ENCODE measurements at regions not wholly inside any gene's neighbourhood (a gene's known extent, or its start where the extent isn't known, plus 50 kb on each side); places are given as distances from the start of the nearest gene placed in this dataset.

- H3K27ac ChIP-seq (ENCODE audit: low read depth, low read length), result no peak overlapping the region
- H3K9me3 ChIP-seq (ENCODE audit: low read depth, low read length), result no peaks in the 10 kb centered on the region
- TF ChIP-seq, protein P1, sequence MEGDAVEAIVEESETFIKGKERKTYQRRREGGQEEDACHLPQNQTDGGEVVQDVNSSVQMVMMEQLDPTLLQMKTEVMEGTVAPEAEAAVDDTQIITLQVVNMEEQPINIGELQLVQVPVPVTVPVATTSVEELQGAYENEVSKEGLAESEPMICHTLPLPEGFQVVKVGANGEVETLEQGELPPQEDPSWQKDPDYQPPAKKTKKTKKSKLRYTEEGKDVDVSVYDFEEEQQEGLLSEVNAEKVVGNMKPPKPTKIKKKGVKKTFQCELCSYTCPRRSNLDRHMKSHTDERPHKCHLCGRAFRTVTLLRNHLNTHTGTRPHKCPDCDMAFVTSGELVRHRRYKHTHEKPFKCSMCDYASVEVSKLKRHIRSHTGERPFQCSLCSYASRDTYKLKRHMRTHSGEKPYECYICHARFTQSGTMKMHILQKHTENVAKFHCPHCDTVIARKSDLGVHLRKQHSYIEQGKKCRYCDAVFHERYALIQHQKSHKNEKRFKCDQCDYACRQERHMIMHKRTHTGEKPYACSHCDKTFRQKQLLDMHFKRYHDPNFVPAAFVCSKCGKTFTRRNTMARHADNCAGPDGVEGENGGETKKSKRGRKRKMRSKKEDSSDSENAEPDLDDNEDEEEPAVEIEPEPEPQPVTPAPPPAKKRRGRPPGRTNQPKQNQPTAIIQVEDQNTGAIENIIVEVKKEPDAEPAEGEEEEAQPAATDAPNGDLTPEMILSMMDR (IDR thresholded peaks at IDR 0.05; ENCODE audit: extremely low read depth, low read depth, low read length), result no peak
These were observed 371.7 kb downstream of the DIPK2A start for GRCh38 chr3:144343343-144343742.

GRCh38 chr3:144343777-144344176 lies 372.2 kb downstream of the DIPK2A start:
- Histone ChIP-seq H3K27ac (ENCODE audit: low read depth, low read length) (no peak overlapping the region), H2AFZ (ENCODE audit: low read length) (no peak overlapping the region), H3K4me1 (ENCODE audit: insufficient read depth, low read length) (no peaks in the 10 kb centered on the region), H4K20me1 (ENCODE audit: insufficient read depth, low read length) (no peaks in the 10 kb centered on the region), H3K4me2 (ENCODE audit: insufficient read depth, low read length) (no peak overlapping the region), H3K27me3 (ENCODE audit: insufficient read depth, low read length) (no peaks in the 10 kb centered on the region), H3K9me3 (ENCODE audit: low read depth, low read length) (no peaks in the 10 kb centered on the region), H3K4me3 (ENCODE audit: insufficient read depth, low read length) (no peak overlapping the region), H3K79me2 (ENCODE audit: insufficient read depth, low read length) (no peaks in the 10 kb centered on the region), H3K36me3 (ENCODE audit: insufficient read depth, low read length) (no peaks in the 10 kb centered on the region)
- DNase-seq (ENCODE audit: insufficient read length, low spot score, missing footprints), result no peak
- TF ChIP-seq, protein P1 (IDR thresholded peaks at IDR 0.05; ENCODE audit: extremely low read depth, low read depth, low read length), result no peak

More at GRCh38 chr3:144343343-144343742, 371.7 kb downstream of the DIPK2A start:
- Histone ChIP-seq H3K36me3 (ENCODE audit: insufficient read depth, low read length) (no peaks in the 10 kb centered on the region), H3K27me3 (ENCODE audit: insufficient read depth, low read length) (no peaks in the 10 kb centered on the region), H3K79me2 (ENCODE audit: insufficient read depth, low read length) (no peaks in the 10 kb centered on the region), H3K4me1 (ENCODE audit: insufficient read depth, low read length) (no peaks in the 10 kb centered on the region), H3K4me2 (ENCODE audit: insufficient read depth, low read length) (no peak overlapping the region), H2AFZ (ENCODE audit: low read length) (no peak overlapping the region), H4K20me1 (ENCODE audit: insufficient read depth, low read length) (no peaks in the 10 kb centered on the region), H3K4me3 (ENCODE audit: insufficient read depth, low read length) (no peak overlapping the region)
- no peak for DNase-seq (ENCODE audit: insufficient read length, low spot score, missing footprints)

DNA sequence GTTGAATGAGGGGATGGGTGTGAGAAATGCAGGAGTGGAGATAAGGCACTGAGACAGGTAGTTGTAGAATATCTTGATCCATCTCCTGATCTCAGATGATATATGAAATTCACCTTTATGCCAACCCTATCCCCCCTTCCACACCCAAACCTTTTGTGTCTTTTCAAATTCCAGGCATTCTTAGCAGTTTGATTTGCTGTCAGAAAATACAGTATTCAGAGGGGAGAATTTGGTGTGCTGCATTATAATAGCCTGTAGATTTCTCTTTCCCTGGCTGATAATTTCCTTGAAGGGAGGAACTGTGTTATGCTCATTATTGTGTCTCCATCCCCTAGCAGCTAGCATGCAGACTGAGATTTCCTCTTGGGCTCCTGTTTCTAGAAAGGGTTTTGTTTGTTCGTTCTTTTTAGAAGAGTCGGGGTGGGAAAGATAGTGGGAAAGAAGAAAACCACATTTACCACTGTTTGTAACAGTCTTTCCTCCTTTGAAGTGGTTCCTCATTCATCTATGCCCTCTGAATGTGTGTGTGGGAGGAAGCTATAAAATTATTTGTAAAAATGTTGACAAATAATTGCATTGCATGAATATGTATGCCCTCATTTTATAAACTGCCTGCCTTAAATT lies 373.4 kb downstream of the DIPK2A start:
- H3K9me3 ChIP-seq (ENCODE audit: low read depth, low read length), result no peaks in the 10 kb centered on the region
- no peak overlapping the region for H3K4me3 ChIP-seq (ENCODE audit: insufficient read depth, low read length)
- H3K79me2 ChIP-seq (ENCODE audit: insufficient read depth, low read length), result no peaks in the 10 kb centered on the region
- TF ChIP-seq, protein P1 (IDR thresholded peaks at IDR 0.05; ENCODE audit: extremely low read depth, low read depth, low read length), result no peak
- H3K4me1 ChIP-seq (ENCODE audit: insufficient read depth, low read length), result no peaks in the 10 kb centered on the region
- H3K27me3 ChIP-seq (ENCODE audit: insufficient read depth, low read length), result no peaks in the 10 kb centered on the region
- H2AFZ ChIP-seq (ENCODE audit: low read length), result no peak overlapping the region
- no peak for DNase-seq (ENCODE audit: insufficient read length, low spot score, missing footprints)
- no peaks in the 10 kb centered on the region for H3K36me3 ChIP-seq (ENCODE audit: insufficient read depth, low read length)
- no peak overlapping the region for H3K4me2 ChIP-seq (ENCODE audit: insufficient read depth, low read length)
- no peak overlapping the region for H3K27ac ChIP-seq (ENCODE audit: low read depth, low read length)
- no peaks in the 10 kb centered on the region for H4K20me1 ChIP-seq (ENCODE audit: insufficient read depth, low read length)

DNA sequence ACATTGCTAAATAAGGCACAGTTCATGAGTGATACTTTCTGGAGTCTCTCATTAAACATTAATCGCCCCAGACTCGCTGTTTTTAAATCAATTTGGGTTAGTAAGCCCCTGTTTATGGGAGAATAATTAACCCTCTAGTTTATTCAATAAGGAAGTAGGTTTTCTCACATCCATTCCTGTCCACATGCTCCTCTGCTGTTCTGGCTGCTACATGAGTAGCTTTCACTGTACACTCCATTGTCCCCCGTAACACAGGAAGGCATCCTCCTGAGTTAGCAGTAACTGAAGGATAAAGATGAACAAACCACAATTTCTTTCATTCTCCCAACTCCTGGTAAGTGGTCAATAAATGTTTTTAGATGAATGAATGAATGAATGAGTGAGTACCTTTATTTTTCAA lies 378.5 kb downstream of the DIPK2A start:
- Histone ChIP-seq H2AFZ (ENCODE audit: low read length) (no peak overlapping the region), H3K4me1 (ENCODE audit: insufficient read depth, low read length) (no peaks in the 10 kb centered on the region), H3K36me3 (ENCODE audit: insufficient read depth, low read length) (no peaks in the 10 kb centered on the region), H3K27me3 (ENCODE audit: insufficient read depth, low read length) (no peaks in the 10 kb centered on the region), H3K79me2 (ENCODE audit: insufficient read depth, low read length) (no peaks in the 10 kb centered on the region), H4K20me1 (ENCODE audit: insufficient read depth, low read length) (no peaks in the 10 kb centered on the region), H3K9me3 (ENCODE audit: low read depth, low read length) (no peaks in the 10 kb centered on the region), H3K4me2 (ENCODE audit: insufficient read depth, low read length) (no peak overlapping the region), H3K27ac (ENCODE audit: low read depth, low read length) (no peak overlapping the region), H3K4me3 (ENCODE audit: insufficient read depth, low read length) (no peak overlapping the region)
- TF ChIP-seq, protein P1 (IDR thresholded peaks at IDR 0.05; ENCODE audit: extremely low read depth, low read depth, low read length), result no peak
- DNase-seq (ENCODE audit: insufficient read length, low spot score, missing footprints), result no peak

All from osteoblast (primary cell).